H1 (cell line): ENCODE measurements at regions not wholly inside any gene's neighbourhood (a gene's known extent, or its start where the extent isn't known, plus 50 kb on each side); places are given as distances from the start of the nearest gene placed in this dataset.

Experiments
- CTCF ChIA-PET: fragments of 300-600 bp; sonication (Branson Sonifier 250); formaldehyde crosslinking; loops from one replicate; lab custom pipeline; 2021; ENCODE audit not compliant: partially characterized antibody; lab: Charles Lee
- POLR2A ChIA-PET: fragments of 300-600 bp; sonication (Branson Sonifier 250); formaldehyde crosslinking; loops from one replicate; lab custom pipeline; 2021; ENCODE audit warnings: inconsistent platforms; ENCODE audit not compliant: partially characterized antibody; lab: Charles Lee
- DNase-seq, 2 experiments: peaks; one replicate each; pipeline versions ENCODE4 v3.0.0 to v3.0.0-alpha.2; 2010 to 2022; ENCODE audit warnings: low spot score in 2 of 2, low read depth in 1 of 2, mixed read lengths in 1 of 2
- FAIRE-seq: peaks from 2 replicates; lab custom pipeline; 2011; peaks lifted over from hg19 to GRCh38; lab: Jason Lieb, UNC
- H2AFZ ChIP-seq: 2 replicates; pipeline ENCODE4 v1.8.1; 2012; ENCODE audit warnings: low read length, inconsistent platforms
- H2AK5ac ChIP-seq: 2 replicates; pipeline ENCODE4 v1.6.1; 2013; ENCODE audit warnings: low read depth, low read length
- H2BK120ac ChIP-seq: replicated peaks from 2 replicates; pipeline ENCODE3; 2013; ENCODE audit warnings: low read depth, low read length, inconsistent platforms
- H2BK12ac ChIP-seq: 2 replicates; pipeline ENCODE4 v1.6.1; 2013; ENCODE audit warnings: low read depth, low read length
- H2BK15ac ChIP-seq: 2 replicates; pipeline ENCODE4 v1.6.1; 2013; ENCODE audit warnings: low read length
- H2BK20ac ChIP-seq: 2 replicates; pipeline ENCODE4 v1.6.1; 2013; ENCODE audit warnings: low read length
- H2BK5ac ChIP-seq: 2 replicates; pipeline ENCODE4 v1.6.1; 2013; ENCODE audit warnings: low read depth, low read length
- H3K14ac ChIP-seq: 2 replicates; pipeline ENCODE4 v1.6.1; 2013; ENCODE audit warnings: inconsistent platforms; ENCODE audit not compliant: insufficient read length
- H3K18ac ChIP-seq: 2 replicates; pipeline ENCODE4 v1.6.1; 2013; ENCODE audit warnings: low read length; ENCODE audit errors: extremely low read depth
- H3K23ac ChIP-seq: 2 replicates; pipeline ENCODE4 v1.6.1; 2013; ENCODE audit warnings: inconsistent platforms; ENCODE audit not compliant: insufficient read length
- H3K23me2 ChIP-seq: 2 replicates; pipeline ENCODE4 v1.6.1; 2013; ENCODE audit warnings: low read depth, low read length
- H3K27ac ChIP-seq: 2 replicates; pipeline ENCODE4 v1.6.1; 2011; ENCODE audit warnings: low read depth, low read length, inconsistent platforms
- H3K27me3 ChIP-seq, 4 experiments: replicated peaks in 1 of 4; 1 replicate in 1 of 4; 2 replicates in 3 of 4; pipeline versions ENCODE4 v1.6.1 to v1.8.1; 2011 to 2013; ENCODE audit warnings: low read length in 3 of 4, mild to moderate bottlenecking in 3 of 4, inconsistent platforms in 2 of 4, mixed read lengths in 2 of 4, moderate library complexity in 1 of 4; ENCODE audit not compliant: control insufficient read depth in 3 of 4, insufficient read depth in 3 of 4; ENCODE audit errors: extremely low read depth in 1 of 4
- H3K36me3 ChIP-seq, 4 experiments: 2 replicates each; pipeline versions ENCODE4 v1.6.1 to v1.8.1; 2011 to 2013; ENCODE audit warnings: mild to moderate bottlenecking in 4 of 4, low read length in 3 of 4, moderate library complexity in 2 of 4, control low read depth in 1 of 4, inconsistent platforms in 1 of 4; ENCODE audit not compliant: insufficient read depth in 4 of 4, control insufficient read depth in 2 of 4
- H3K4ac ChIP-seq: replicated peaks from 2 replicates; pipeline ENCODE3; 2013; ENCODE audit warnings: low read length, low read depth, mixed read lengths, inconsistent platforms; ENCODE audit not compliant: insufficient read length
- H3K4me1 ChIP-seq, 4 experiments: replicated peaks in 1 of 4; 1 replicate in 1 of 4; 2 replicates in 3 of 4; pipeline versions ENCODE4 v1.6.1 to v1.8.1; 2011 to 2013; ENCODE audit warnings: low read length in 3 of 4, inconsistent platforms in 2 of 4, mixed read lengths in 1 of 4; ENCODE audit not compliant: insufficient read depth in 4 of 4, control insufficient read depth in 3 of 4
- H3K4me2 ChIP-seq, 2 experiments: 2 replicates each; pipeline versions ENCODE4 v1.6.1 to v1.8.1; 2011 to 2013; ENCODE audit warnings: low read depth in 2 of 2, low read length in 2 of 2, control low read depth in 1 of 2, inconsistent platforms in 1 of 2, mild to moderate bottlenecking in 1 of 2; ENCODE audit not compliant: insufficient read depth in 1 of 2
- H3K4me3 ChIP-seq, 4 experiments: fragments of 200-600, 300-600 bp in 1 of 4; sonication (generic), shearing (Covaris generic), sonication (Bioruptor Twin) in 1 of 4; 2 replicates each; pipeline versions ENCODE4 v1.5.1 to v1.8.1; 2011 to 2016; ENCODE audit warnings: low read length in 4 of 4, low read depth in 3 of 4, control low read depth in 2 of 4, inconsistent platforms in 2 of 4, mild to moderate bottlenecking in 2 of 4, mixed read lengths in 1 of 4, moderate library complexity in 1 of 4; ENCODE audit not compliant: insufficient read depth in 2 of 4; ENCODE audit errors: extremely low read depth in 1 of 4
- H3K56ac ChIP-seq: replicated peaks from 2 replicates; pipeline ENCODE3; 2013; ENCODE audit warnings: low read depth, mild to moderate bottlenecking, mixed read lengths, low read length, inconsistent platforms; ENCODE audit not compliant: insufficient read length
- H3K79me1 ChIP-seq: 2 replicates; pipeline ENCODE4 v1.6.1; 2013; ENCODE audit warnings: low read depth, low read length, control low read depth
- H3K79me2 ChIP-seq, 2 experiments: 2 replicates each; pipeline versions ENCODE4 v1.6.1 to v1.8.1; 2012 to 2013; ENCODE audit warnings: low read length in 2 of 2, mild to moderate bottlenecking in 2 of 2, inconsistent platforms in 1 of 2; ENCODE audit not compliant: insufficient read depth in 2 of 2, control insufficient read depth in 1 of 2
- H3K9ac ChIP-seq, 4 experiments: replicated peaks in 1 of 4; 1 replicate in 1 of 4; 2 replicates in 3 of 4; pipeline versions ENCODE4 v1.6.1 to v1.8.1; 2011 to 2013; ENCODE audit warnings: low read depth in 3 of 4, low read length in 3 of 4, control low read depth in 2 of 4, mild to moderate bottlenecking in 2 of 4, moderate library complexity in 2 of 4, inconsistent platforms in 1 of 4; ENCODE audit errors: extremely low read depth in 1 of 4
- H3K9me3 ChIP-seq, 2 experiments: 2 replicates each; pipeline versions ENCODE4 v1.6.1 to v1.8.1; 2012 to 2013; ENCODE audit warnings: mild to moderate bottlenecking in 2 of 2, moderate library complexity in 2 of 2, control low read depth in 1 of 2, inconsistent platforms in 1 of 2, low read depth in 1 of 2, low read length in 1 of 2, mixed read lengths in 1 of 2; ENCODE audit not compliant: insufficient read depth in 2 of 2
- H4K20me1 ChIP-seq, 2 experiments: replicated peaks in 1 of 2; 2 replicates each; pipeline versions ENCODE3 to v1.8.1; 2011 to 2013; ENCODE audit warnings: inconsistent platforms in 2 of 2, low read length in 2 of 2, mild to moderate bottlenecking in 1 of 2; ENCODE audit not compliant: insufficient read depth in 2 of 2, control insufficient read depth in 1 of 2
- H4K5ac ChIP-seq: 2 replicates; pipeline ENCODE4 v1.6.1; 2013; ENCODE audit warnings: low read length, low read depth, mixed read lengths, inconsistent platforms; ENCODE audit not compliant: insufficient read length
- H4K8ac ChIP-seq: 2 replicates; pipeline ENCODE4 v1.8.0; 2013; ENCODE audit warnings: mild to moderate bottlenecking, moderate library complexity, low read length, inconsistent platforms; ENCODE audit not compliant: insufficient read depth; ENCODE audit errors: extremely low read depth
- H4K91ac ChIP-seq: replicated peaks from 2 replicates; pipeline ENCODE3; 2013; ENCODE audit warnings: low read length, mixed read lengths, inconsistent platforms; ENCODE audit not compliant: insufficient read length
- ASH2L ChIP-seq: fragments of 200-600, 300-600 bp; sonication (generic); IDR thresholded peaks from one replicate; pipeline ENCODE4 v1.7.1; 2017; ENCODE audit warnings: low read length
- CHD1 ChIP-seq: IDR thresholded peaks from 2 replicates; pipeline ENCODE4 v1.6.1; 2012; ENCODE audit warnings: low read depth, low read length, improper control_type of control experiment
- CREB1 ChIP-seq: IDR thresholded peaks from 2 replicates; pipeline ENCODE4 v1.6.1; 2012; ENCODE audit warnings: inconsistent platforms
- GABPA ChIP-seq: IDR thresholded peaks from 2 replicates; pipeline ENCODE4 v1.6.1; 2011; ENCODE audit warnings: mild to moderate bottlenecking, low read length, moderate library complexity, borderline replicate concordance; ENCODE audit not compliant: insufficient read depth
- KDM1A ChIP-seq: fragments of 200-600, 300-600 bp; sonication (generic); IDR thresholded peaks from 2 replicates; pipeline ENCODE4 v1.7.1; 2016; ENCODE audit warnings: mild to moderate bottlenecking, low read length, borderline replicate concordance
- RFX5 ChIP-seq: IDR thresholded peaks from 2 replicates; pipeline ENCODE4 v1.6.1; 2011; ENCODE audit warnings: low read depth, low read length, improper control_type of control experiment, borderline replicate concordance
- SP1 ChIP-seq: IDR thresholded peaks from 2 replicates; pipeline ENCODE4 v1.6.1; 2011; ENCODE audit warnings: low read depth, low read length
- TBP ChIP-seq: IDR thresholded peaks from 2 replicates; pipeline ENCODE4 v1.6.1; 2011; ENCODE audit warnings: low read depth, low read length, improper control_type of control experiment
- USF2 ChIP-seq: IDR thresholded peaks from 2 replicates; pipeline ENCODE4 v1.6.1; 2011; ENCODE audit warnings: low read length, improper control_type of control experiment
- YY1 ChIP-seq: IDR thresholded peaks from 2 replicates; pipeline ENCODE4 v1.6.1; 2011; ENCODE audit warnings: low read depth, mild to moderate bottlenecking, low read length
- ZNF274 ChIP-seq: IDR thresholded peaks from 2 replicates; pipeline ENCODE4 v1.7.0; 2012; ENCODE audit warnings: low read length, borderline replicate concordance; ENCODE audit errors: extremely low read depth
- WGBS, 2 experiments: shearing (Covaris generic) in 1 of 2; methylation state at CpG; one replicate each; pipeline versions ENCODE4 v1.1.6 to v1.1.7; 2013 to 2015; ENCODE audit warnings: low lambda C conversion rate in 2 of 2, mixed read lengths in 2 of 2, inconsistent platforms in 1 of 2, low coverage in 1 of 2, missing lambda C conversion rate in 1 of 2; ENCODE audit not compliant: insufficient replicate concordance in 2 of 2, insufficient coverage in 1 of 2, insufficient read length in 1 of 2; ENCODE audit errors: extremely low coverage in 1 of 2, missing lambda C conversion rate in 1 of 2; 5-methylcytosine and 5-hydroxymethylcytosine counted together

GRCh38 chr11:116267146-116267545 is 505.6 kb downstream of the BUD13 start:
- Histone ChIP-seq H4K5ac (no peak overlapping the region), H3K36me3 (no peaks in the 10 kb centered on the region), H4K8ac (no peak overlapping the region), H3K9me3 (no peaks in the 10 kb centered on the region), H3K56ac (no peak overlapping the region), H2BK15ac (no peak overlapping the region), H3K23ac (no peak overlapping the region), H3K27me3 (no peaks in the 10 kb centered on the region), H3K18ac (no peak overlapping the region), H3K4me3 (no peak overlapping the region), H3K79me2 (no peaks in the 10 kb centered on the region), H3K23me2 (no peaks in the 10 kb centered on the region; the same call in 1 of the 2 replicates), H4K91ac (no peak overlapping the region), H3K4ac (no peak overlapping the region), H3K9ac (no peak overlapping the region), H3K4me2 (no peak overlapping the region), H3K14ac (no peak overlapping the region), H2AFZ (no peak overlapping the region), H3K79me1 (no peaks in the 10 kb centered on the region; the same call in 1 of the 2 replicates), H3K27ac (no peak overlapping the region), H3K4me1 (peaks cover 0 to 8% (median 4%) of the 10 kb centered on the region in 4 experiments; a peak in 4 of 7 replicates), H2BK20ac (no peak overlapping the region), H2BK5ac (no peak overlapping the region), H4K20me1 (no peaks in the 10 kb centered on the region), H2AK5ac (no peak overlapping the region), H2BK120ac (no peak overlapping the region), H2BK12ac (no peak overlapping the region)
- TF ChIP-seq ASH2L (no peak), CHD1 (no peak), YY1 (no peak), SP1 (no peak), TBP (no peak), USF2 (no peak), GABPA (no peak), KDM1A (no peak), RFX5 (no peak), CREB1 (no peak), ZNF274 (no peak)
- ChIA-PET POLR2A (no interaction called here), CTCF (interaction anchor here (0.6 to 2.5 kb wide), 8 partner anchors 9 to 272 kb away, joined by 3 to 15 read pairs (median 4); no protein-coding TSS in a partner anchor)
- no peak for FAIRE-seq
- WGBS, 2 experiments = 62% methylated on average over 3 of the region's 5 CpGs; no CpG with 5 or more reads in 1 of the 2 experiments
- no peak for DNase-seq
